OCI-LY7 (cell line): ENCODE measurements at regions not wholly inside any gene's neighbourhood (a gene's known extent, or its start where the extent isn't known, plus 50 kb on each side); places are given as distances from the start of the nearest gene placed in this dataset.

Source experiments
- BruUV-seq: library from RNA; stranded (reverse); fragments of 400-500 nt; replicated peaks from 2 replicates; lab custom pipeline; 2021; lab: Mats Ljungman, UMichigan
- CTCF ChIA-PET: fragments of 300-600 bp; sonication (Branson Sonifier 250); formaldehyde crosslinking; loops from one replicate; lab custom pipeline; 2022; ENCODE audit warnings: antibody characterized with exemption; ENCODE audit not compliant: unreplicated experiment; lab: Charles Lee
- POLR2A ChIA-PET: fragments of 300-600 bp; sonication (Branson Sonifier 250); formaldehyde crosslinking; loops from one replicate; lab custom pipeline; 2022; ENCODE audit warnings: antibody characterized with exemption; lab: Charles Lee
- DNase-seq: peaks from one replicate; pipeline ENCODE4 v3.0.0-alpha.2; 2015; ENCODE audit warnings: low spot score
- H2AFZ ChIP-seq: fragments of 200-600 bp; sonication (generic), shearing (Covaris generic); 2 replicates; pipeline ENCODE4 v1.6.1; 2014; ENCODE audit warnings: mild to moderate bottlenecking, antibody characterized with exemption, low read length, moderate library complexity
- H3K27ac ChIP-seq: fragments of 200-600 bp; sonication (generic); 2 replicates; pipeline ENCODE4 v1.5.1; 2014; ENCODE audit warnings: mixed run types, low read depth, mild to moderate bottlenecking, moderate library complexity, low read length, inconsistent platforms; ENCODE audit not compliant: poor library complexity, severe bottlenecking
- H3K36me3 ChIP-seq: fragments of 200-600 bp; sonication (generic); 2 replicates; pipeline ENCODE4 v1.6.1; 2014; ENCODE audit warnings: mild to moderate bottlenecking, antibody characterized with exemption, low read length, moderate library complexity, mixed read lengths; ENCODE audit not compliant: insufficient read depth
- H3K4me1 ChIP-seq: fragments of 200-600 bp; sonication (generic); 2 replicates; pipeline ENCODE4 v1.5.1; 2014; ENCODE audit warnings: mild to moderate bottlenecking, low read length; ENCODE audit not compliant: insufficient read depth, poor library complexity, severe bottlenecking
- H3K4me2 ChIP-seq: fragments of 200-600 bp; sonication (generic); 2 replicates; pipeline ENCODE4 v1.6.1; 2014; ENCODE audit warnings: mild to moderate bottlenecking, low read length
- H3K4me3 ChIP-seq: fragments of 200-600 bp; sonication (generic); 2 replicates; pipeline ENCODE4 v1.5.1; 2014; ENCODE audit warnings: mild to moderate bottlenecking, low read depth, low read length; ENCODE audit not compliant: poor library complexity, severe bottlenecking
- H3K79me2 ChIP-seq: fragments of 200-600 bp; sonication (generic); 2 replicates; pipeline ENCODE4 v1.6.1; 2016; ENCODE audit warnings: low read depth, mild to moderate bottlenecking, low read length, moderate library complexity, mixed read lengths; ENCODE audit not compliant: insufficient read depth
- H3K9me2 ChIP-seq: fragments of 200-600 bp; sonication (generic); 2 replicates; pipeline ENCODE4 v1.6.1; 2016; ENCODE audit warnings: mild to moderate bottlenecking, low read length, mixed read lengths; ENCODE audit not compliant: insufficient read depth
- H3K9me3 ChIP-seq: fragments of 200-600 bp; sonication (generic); 2 replicates; pipeline ENCODE4 v1.6.1; 2014; ENCODE audit warnings: mild to moderate bottlenecking, mixed run types, low read length, mixed read lengths
- H4K20me1 ChIP-seq: fragments of 200-600 bp; sonication (generic); 2 replicates; pipeline ENCODE4 v1.6.1; 2014; ENCODE audit warnings: mild to moderate bottlenecking, antibody characterized with exemption, low read length, moderate library complexity, mixed read lengths; ENCODE audit not compliant: insufficient read depth
- EZH2phosphoT487 ChIP-seq: fragments of 200-600 bp; sonication (generic); IDR thresholded peaks from 2 replicates; pipeline ENCODE4 v1.6.1; 2018; ENCODE audit warnings: low read depth, borderline replicate concordance, mild to moderate bottlenecking, mixed run types, antibody characterized with exemption, low read length, moderate library complexity, mixed read lengths
- intact Hi-C: fragments of 100-400 bp; cut with micrococcal nuclease; formaldehyde crosslinking; loops from one replicate; pipeline ENCODE4 v1.10.0; 2022; ENCODE audit not compliant: unreplicated experiment
- TF ChIP-seq, protein P1 (sequence below): fragments of 200-600 bp; sonication (generic); conservative IDR thresholded peaks from 2 replicates; pipeline ENCODE4 v1.5.1; 2014; ENCODE audit warnings: mild to moderate bottlenecking, antibody characterized with exemption, low read length, moderate library complexity, mixed read lengths

DNA sequence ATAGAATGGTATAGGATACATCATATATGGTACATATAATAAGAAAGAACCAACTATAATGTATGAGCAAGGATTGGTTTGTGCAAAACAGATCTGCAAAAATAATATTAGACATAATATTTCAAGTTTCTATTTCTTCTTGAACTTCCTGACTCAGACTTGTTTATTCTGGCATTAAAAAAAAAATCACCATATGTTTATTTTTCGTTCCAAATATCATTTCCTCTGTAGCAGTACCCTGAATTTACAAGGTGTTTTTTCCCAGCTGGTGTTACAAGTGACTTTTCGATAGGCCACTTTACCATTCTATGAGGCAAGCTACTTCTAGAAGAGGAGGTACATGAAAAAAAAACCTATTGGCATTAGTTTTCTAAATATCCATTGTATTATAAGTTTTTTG is 785.0 kb downstream of the PDCD6IP start:
- TF ChIP-seq, protein P1, sequence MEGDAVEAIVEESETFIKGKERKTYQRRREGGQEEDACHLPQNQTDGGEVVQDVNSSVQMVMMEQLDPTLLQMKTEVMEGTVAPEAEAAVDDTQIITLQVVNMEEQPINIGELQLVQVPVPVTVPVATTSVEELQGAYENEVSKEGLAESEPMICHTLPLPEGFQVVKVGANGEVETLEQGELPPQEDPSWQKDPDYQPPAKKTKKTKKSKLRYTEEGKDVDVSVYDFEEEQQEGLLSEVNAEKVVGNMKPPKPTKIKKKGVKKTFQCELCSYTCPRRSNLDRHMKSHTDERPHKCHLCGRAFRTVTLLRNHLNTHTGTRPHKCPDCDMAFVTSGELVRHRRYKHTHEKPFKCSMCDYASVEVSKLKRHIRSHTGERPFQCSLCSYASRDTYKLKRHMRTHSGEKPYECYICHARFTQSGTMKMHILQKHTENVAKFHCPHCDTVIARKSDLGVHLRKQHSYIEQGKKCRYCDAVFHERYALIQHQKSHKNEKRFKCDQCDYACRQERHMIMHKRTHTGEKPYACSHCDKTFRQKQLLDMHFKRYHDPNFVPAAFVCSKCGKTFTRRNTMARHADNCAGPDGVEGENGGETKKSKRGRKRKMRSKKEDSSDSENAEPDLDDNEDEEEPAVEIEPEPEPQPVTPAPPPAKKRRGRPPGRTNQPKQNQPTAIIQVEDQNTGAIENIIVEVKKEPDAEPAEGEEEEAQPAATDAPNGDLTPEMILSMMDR, result no peak
- no peak for TF ChIP-seq EZH2phosphoT487

DNA sequence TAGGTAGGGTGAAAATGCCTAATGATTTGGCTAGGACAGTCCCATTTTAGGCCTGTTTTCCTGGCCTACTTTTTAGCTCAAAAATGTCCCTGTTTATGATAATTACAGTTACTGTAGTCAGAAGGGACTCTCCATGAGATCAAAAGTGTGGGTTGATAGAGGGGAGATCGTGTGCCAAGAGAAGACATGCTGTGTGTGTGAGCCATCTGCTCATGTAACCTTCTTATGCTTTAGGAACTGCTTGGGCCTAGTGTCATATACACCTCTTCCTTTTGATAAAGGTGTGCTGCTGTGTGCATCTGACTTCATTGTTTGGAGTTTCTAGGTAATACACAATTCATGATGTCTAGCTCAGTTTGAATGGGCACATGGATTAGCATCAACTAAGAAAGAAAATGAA is 786.5 kb downstream of the PDCD6IP start:
- H3K4me3 ChIP-seq, result no peak overlapping the region
- no TSS peak for BruUV-seq
- DNase-seq, result no peak
- no peaks in the 10 kb centered on the region for H3K9me3 ChIP-seq
- H3K4me2 ChIP-seq, result no peak overlapping the region
- no peaks in the 10 kb centered on the region for H3K9me2 ChIP-seq
- H3K27ac ChIP-seq, result no peak overlapping the region
- no peaks in the 10 kb centered on the region for H3K36me3 ChIP-seq
- no peaks in the 10 kb centered on the region for H3K4me1 ChIP-seq
- intact Hi-C loops, result no loop called here
- H3K79me2 ChIP-seq, result no peaks in the 10 kb centered on the region
- no peak overlapping the region for H2AFZ ChIP-seq
- CTCF ChIA-PET, result no interaction called here
- POLR2A ChIA-PET, result interaction anchor here (0.5 kb wide), 1 partner anchor 30 kb away, joined by 6 read pairs; no protein-coding TSS in a partner anchor
- H4K20me1 ChIP-seq, result no peaks in the 10 kb centered on the region
- TF ChIP-seq, protein P1, result no peak
- no peak for TF ChIP-seq EZH2phosphoT487

More for the DNA sequence above, 785.0 kb downstream of the PDCD6IP start:
- Histone ChIP-seq H3K79me2 (no peaks in the 10 kb centered on the region), H3K9me2 (no peaks in the 10 kb centered on the region), H3K9me3 (no peaks in the 10 kb centered on the region), H3K36me3 (no peaks in the 10 kb centered on the region), H2AFZ (no peak overlapping the region), H3K4me3 (no peak overlapping the region), H3K4me2 (no peak overlapping the region), H3K27ac (no peak overlapping the region), H3K4me1 (no peaks in the 10 kb centered on the region), H4K20me1 (no peaks in the 10 kb centered on the region)
- intact Hi-C loops, result no loop called here
- ChIA-PET CTCF (no interaction called here), POLR2A (no interaction called here)
- DNase-seq, result no peak
- no TSS peak for BruUV-seq

DNA sequence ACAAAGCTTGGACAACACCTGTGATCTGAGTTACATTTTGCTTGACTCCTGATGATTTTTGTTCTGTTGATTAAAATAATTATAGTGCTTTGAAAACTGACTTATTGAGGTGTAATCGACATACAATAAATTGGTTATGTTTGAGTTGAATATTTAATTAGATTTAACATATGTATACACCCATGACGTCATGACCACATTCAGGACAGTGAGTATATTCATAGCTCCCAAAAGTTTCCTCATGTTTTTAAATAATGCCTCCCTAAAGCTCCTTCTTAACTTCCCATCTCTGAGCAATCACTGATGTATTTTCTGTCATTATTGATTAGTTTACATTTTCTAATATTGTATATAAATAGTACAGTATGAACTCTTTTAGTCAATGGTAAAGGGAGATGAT is 801.2 kb downstream of the PDCD6IP start:
- Histone ChIP-seq H3K4me2 (no peak overlapping the region), H3K36me3 (no peaks in the 10 kb centered on the region), H3K27ac (no peak overlapping the region), H3K9me2 (no peaks in the 10 kb centered on the region), H3K4me1 (no peaks in the 10 kb centered on the region), H2AFZ (no peak overlapping the region), H3K4me3 (no peak overlapping the region), H3K79me2 (no peaks in the 10 kb centered on the region), H3K9me3 (no peaks in the 10 kb centered on the region), H4K20me1 (no peaks in the 10 kb centered on the region)
- no peak for DNase-seq
- ChIA-PET POLR2A (interaction anchor here (0.7 to 1.0 kb wide), 2 partner anchors 15 to 18 kb away, joined by 3 read pairs; no protein-coding TSS in a partner anchor), CTCF (no interaction called here)
- intact Hi-C loops, result no loop called here
- no peak for TF ChIP-seq EZH2phosphoT487
- TF ChIP-seq, protein P1, result no peak
- BruUV-seq, result no TSS peak
